ENCODE measurements at regions not wholly inside any gene's neighbourhood (a gene's known extent, or its start where the extent isn't known, plus 50 kb on each side); places are given as distances from the start of the nearest gene placed in this dataset.

DNA sequence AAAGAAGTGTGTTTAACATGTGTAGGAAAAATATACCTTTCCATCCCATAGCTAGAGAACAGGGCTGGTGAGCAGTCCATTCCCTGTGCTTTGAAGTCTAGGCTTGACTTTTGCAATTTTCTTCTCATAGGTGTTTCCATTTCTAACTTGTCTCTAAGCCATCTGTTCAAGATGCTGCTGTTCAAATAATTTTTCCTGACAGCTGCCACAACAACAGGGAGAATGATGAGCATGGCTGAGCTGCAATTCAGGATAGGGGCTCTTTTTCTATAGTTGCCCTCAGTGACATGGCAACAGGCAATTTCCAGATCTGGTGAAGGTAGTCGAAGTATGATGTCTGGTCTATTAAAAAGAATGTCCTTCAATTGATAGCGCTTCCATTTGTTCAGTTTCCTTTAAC, 103.0 kb upstream of the HS3ST5 start:
- TF ChIP-seq, protein P1, sequence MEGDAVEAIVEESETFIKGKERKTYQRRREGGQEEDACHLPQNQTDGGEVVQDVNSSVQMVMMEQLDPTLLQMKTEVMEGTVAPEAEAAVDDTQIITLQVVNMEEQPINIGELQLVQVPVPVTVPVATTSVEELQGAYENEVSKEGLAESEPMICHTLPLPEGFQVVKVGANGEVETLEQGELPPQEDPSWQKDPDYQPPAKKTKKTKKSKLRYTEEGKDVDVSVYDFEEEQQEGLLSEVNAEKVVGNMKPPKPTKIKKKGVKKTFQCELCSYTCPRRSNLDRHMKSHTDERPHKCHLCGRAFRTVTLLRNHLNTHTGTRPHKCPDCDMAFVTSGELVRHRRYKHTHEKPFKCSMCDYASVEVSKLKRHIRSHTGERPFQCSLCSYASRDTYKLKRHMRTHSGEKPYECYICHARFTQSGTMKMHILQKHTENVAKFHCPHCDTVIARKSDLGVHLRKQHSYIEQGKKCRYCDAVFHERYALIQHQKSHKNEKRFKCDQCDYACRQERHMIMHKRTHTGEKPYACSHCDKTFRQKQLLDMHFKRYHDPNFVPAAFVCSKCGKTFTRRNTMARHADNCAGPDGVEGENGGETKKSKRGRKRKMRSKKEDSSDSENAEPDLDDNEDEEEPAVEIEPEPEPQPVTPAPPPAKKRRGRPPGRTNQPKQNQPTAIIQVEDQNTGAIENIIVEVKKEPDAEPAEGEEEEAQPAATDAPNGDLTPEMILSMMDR (IDR thresholded peaks at IDR 0.05; ENCODE audit: insufficient read depth, low read depth, low read length), result no peak
- DNase-seq (ENCODE audit: low read depth), result no peak
- H3K4me3 ChIP-seq (ENCODE audit: low read depth, low read length), result no peak overlapping the region

DNA sequence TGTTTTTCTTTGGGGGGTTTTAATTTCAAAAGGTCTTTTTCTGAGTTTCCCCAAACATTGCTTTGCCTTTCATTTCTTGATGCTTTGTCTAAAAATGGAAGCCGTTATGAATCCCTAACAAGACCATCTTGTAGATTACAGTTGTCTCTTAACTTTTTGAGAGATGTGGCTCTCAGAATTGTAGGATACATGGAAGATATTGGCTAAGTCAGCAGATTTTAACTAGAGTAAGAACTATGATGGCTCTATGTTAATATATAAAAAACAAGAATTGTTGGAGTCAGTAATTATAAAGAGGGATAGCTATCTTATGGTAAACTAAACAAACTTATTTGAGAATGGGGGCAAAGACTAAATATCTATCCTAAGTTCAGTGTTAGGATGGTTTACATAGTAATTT, 96.6 kb upstream of the HS3ST5 start:
- no peak overlapping the region for H3K4me3 ChIP-seq (ENCODE audit: low read depth, low read length)
- TF ChIP-seq, protein P1 (IDR thresholded peaks at IDR 0.05; ENCODE audit: insufficient read depth, low read depth, low read length), result no peak
- no peak for DNase-seq (ENCODE audit: low read depth)

DNA sequence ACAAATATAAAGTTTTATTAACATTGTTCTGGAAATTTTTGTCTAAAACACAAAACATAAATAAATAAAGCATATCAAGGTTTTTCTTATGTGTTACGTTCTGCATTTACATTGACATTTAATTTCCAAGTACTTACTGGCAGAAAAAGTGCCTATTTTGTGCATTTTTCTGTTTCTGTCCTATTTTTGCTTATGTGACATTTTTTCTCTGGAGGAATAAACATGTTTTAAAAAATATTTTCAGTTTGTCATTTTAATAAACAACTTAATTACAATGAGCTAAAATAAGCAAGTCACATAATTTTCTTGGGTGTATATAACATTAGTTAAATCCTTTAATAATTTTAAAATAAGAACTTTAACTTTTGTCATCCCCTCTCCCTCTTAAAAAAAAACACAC, 94.4 kb upstream of the HS3ST5 start:
- DNase-seq (ENCODE audit: low read depth), result no peak
- no peak overlapping the region for H3K4me3 ChIP-seq (ENCODE audit: low read depth, low read length)
- TF ChIP-seq, protein P1 (IDR thresholded peaks at IDR 0.05; ENCODE audit: insufficient read depth, low read depth, low read length), result no peak

DNA sequence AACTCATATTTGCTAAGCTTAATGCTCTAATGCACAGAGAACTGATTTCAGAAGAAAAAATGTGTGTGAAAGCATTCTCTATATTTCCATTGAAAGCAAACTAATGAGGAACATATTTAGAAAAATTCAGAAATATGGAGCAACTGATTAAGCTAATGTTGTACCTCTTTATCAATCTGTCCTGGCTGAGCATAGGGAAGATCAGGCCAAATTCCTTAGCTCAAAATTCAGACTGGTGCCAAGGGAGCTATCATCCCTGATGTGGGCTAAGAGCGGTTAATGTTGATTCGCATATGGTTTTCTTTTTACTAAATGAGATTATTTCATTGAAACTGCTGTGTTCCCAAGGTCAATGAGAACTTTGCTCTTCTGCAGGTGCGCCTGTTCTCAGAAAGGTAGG, 93.9 kb upstream of the HS3ST5 start:
- DNase-seq (ENCODE audit: low read depth), result no peak
- TF ChIP-seq, protein P1 (IDR thresholded peaks at IDR 0.05; ENCODE audit: insufficient read depth, low read depth, low read length), result no peak
- no peak overlapping the region for H3K4me3 ChIP-seq (ENCODE audit: low read depth, low read length)

DNA sequence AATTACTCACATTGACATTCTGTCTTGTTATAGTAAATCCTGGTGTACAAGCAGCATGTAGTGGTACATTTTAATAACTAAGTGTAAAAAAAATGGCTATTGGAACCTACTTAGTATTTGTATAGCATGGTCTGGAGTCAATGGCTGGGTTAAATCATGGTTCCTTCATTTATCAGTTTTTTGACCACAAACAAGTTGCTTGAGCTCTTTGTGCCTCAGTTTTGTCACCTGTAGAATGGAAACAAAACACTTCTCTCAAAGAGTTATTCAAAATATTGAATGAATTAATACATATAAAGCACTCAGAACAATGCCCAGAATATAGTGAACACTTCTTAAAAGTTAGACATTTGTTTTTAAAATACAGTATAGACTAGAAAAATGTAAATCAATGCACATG, 93.2 kb upstream of the HS3ST5 start:
- TF ChIP-seq, protein P1 (IDR thresholded peaks at IDR 0.05; ENCODE audit: insufficient read depth, low read depth, low read length), result no peak
- DNase-seq (ENCODE audit: low read depth), result no peak

DNA sequence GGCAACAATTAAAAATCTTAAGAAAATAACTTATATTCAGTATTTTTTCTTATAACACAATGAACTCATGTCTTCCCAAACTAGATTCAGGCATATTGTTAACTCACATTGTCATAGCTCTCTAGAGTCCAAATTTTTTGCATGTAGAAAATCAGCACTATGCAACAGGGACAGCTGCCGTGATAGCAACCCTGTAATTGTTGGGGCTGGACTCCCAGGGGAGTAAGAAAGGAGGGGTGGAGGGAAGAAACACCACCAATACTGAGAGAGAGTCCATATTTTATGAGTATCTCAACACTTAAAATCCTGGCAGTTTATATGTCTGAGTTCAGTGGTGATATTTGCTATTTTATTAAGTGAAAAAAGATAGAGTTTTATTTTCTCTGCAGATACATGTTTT, 89.6 kb upstream of the HS3ST5 start:
- H3K4me3 ChIP-seq (ENCODE audit: low read depth, low read length), result no peak overlapping the region
- DNase-seq (ENCODE audit: low read depth), result no peak
- TF ChIP-seq, protein P1 (IDR thresholded peaks at IDR 0.05; ENCODE audit: insufficient read depth, low read depth, low read length), result no peak

More for the DNA sequence above, 93.2 kb upstream of the HS3ST5 start:
- no peak overlapping the region for H3K4me3 ChIP-seq (ENCODE audit: low read depth, low read length)

DNA sequence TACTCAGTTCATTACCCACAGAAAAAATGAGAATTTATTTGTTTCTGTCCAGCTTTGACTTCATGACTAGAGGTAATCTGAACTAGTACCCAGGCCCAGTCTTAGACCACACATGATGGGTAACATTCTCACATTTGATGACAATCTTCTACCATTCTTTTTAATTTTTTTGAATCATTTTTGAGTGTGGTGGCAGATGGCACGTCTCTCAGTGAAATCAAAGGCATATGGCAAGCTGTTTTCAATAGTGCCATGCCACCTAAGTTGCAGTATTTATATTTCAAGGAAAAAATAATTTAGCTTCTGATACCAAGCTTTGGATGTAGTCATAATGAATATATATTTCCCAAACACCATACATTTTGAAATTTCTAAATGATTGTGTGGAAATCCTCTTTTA, 88.8 kb upstream of the HS3ST5 start:
- TF ChIP-seq, protein P1 (IDR thresholded peaks at IDR 0.05; ENCODE audit: insufficient read depth, low read depth, low read length), result no peak
- H3K4me3 ChIP-seq (ENCODE audit: low read depth, low read length), result no peak overlapping the region
- no peak for DNase-seq (ENCODE audit: low read depth)

Data from fibroblast of villous mesenchyme (primary cell).